ENCODE measurements at regions not wholly inside any gene's neighbourhood (a gene's known extent, or its start where the extent isn't known, plus 50 kb on each side); places are given as distances from the start of the nearest gene placed in this dataset.

GRCh38 chr7:69180662-69181061, 417.6 kb upstream of the AUTS2 start:
- no peak overlapping the region for H3K4me3 ChIP-seq
- peaks cover 97% of the 10 kb centered on the region for H3K9me3 Mint-ChIP-seq

More at GRCh38 chr7:69180662-69181061, 417.6 kb upstream of the AUTS2 start:
- H3K4me2 ChIP-seq, result no peak overlapping the region
- H3K27ac ChIP-seq (ENCODE audit: low read depth), result no peak overlapping the region
- H2AFZ ChIP-seq, result no peak overlapping the region
- H3K9me2 ChIP-seq (ENCODE audit: insufficient read depth), result no peaks in the 10 kb centered on the region
- Mint-ChIP-seq H3K36me3 (ENCODE audit: low read depth) (peaks cover 23% of the 10 kb centered on the region), H3K27me3 (ENCODE audit: insufficient read depth, low read depth, poor library complexity) (peaks cover 2% of the 10 kb centered on the region), H3K27ac (no peak overlapping the region), H3K4me1 (no peaks in the 10 kb centered on the region), H3K4me3 (no peak overlapping the region)
- no peaks in the 10 kb centered on the region for H3K36me3 ChIP-seq (ENCODE audit: insufficient read depth)
- no peaks in the 10 kb centered on the region for H4K20me1 ChIP-seq (replicated peaks; ENCODE audit: insufficient read depth)
- H3K4me1 ChIP-seq (ENCODE audit: insufficient read depth), result no peaks in the 10 kb centered on the region
- ATAC-seq (no peak), DNase-seq (ENCODE audit: low spot score) (no peak)
- no peaks in the 10 kb centered on the region for H3K79me2 ChIP-seq (replicated peaks; ENCODE audit: insufficient read depth)
- H3K27me3 ChIP-seq (ENCODE audit: insufficient read depth), result no peaks in the 10 kb centered on the region
- no peaks in the 10 kb centered on the region for H3F3A ChIP-seq (replicated peaks; ENCODE audit: low read depth)
- no peak for TF ChIP-seq CTCF (conservative IDR thresholded peaks at IDR 0.05; ENCODE audit: low read depth in 2 of 2)
- no peak for TF ChIP-seq POLR2AphosphoS5 (IDR thresholded peaks at IDR 0.05; ENCODE audit: low read depth)
- TF ChIP-seq ZNF331 (CRISPR knock-in tag; IDR thresholded peaks at IDR 0.05; ENCODE audit: low read depth), result no peak
- TF ChIP-seq EZH2 (IDR thresholded peaks at IDR 0.05; ENCODE audit: low read depth, unreplicated experiment), result no peak
- no peak for TF ChIP-seq ZNF462 (CRISPR knock-in tag; IDR thresholded peaks at IDR 0.05)
- TF ChIP-seq ZNF114 (CRISPR knock-in tag; IDR thresholded peaks at IDR 0.05), result no peak
- no peak for TF ChIP-seq STAT1 (IDR thresholded peaks at IDR 0.05; ENCODE audit: unreplicated experiment)
- TF ChIP-seq REST (IDR thresholded peaks at IDR 0.05; ENCODE audit: unreplicated experiment), result no peak
- TF ChIP-seq ETS1 (IDR thresholded peaks at IDR 0.05), result no peak
- TF ChIP-seq JUNB (IDR thresholded peaks at IDR 0.05; ENCODE audit: unreplicated experiment), result no peak
- TF ChIP-seq EZH2phosphoT487 (IDR thresholded peaks at IDR 0.05; ENCODE audit: unreplicated experiment), result no peak
- no peak for TF ChIP-seq NANOG (IDR thresholded peaks at IDR 0.05; ENCODE audit: borderline replicate concordance)
- TF ChIP-seq CREB1 (CRISPR knock-in tag; IDR thresholded peaks at IDR 0.05; ENCODE audit: low read depth), result no peak
